ENCODE measurements at regions not wholly inside any gene's neighbourhood (a gene's known extent, or its start where the extent isn't known, plus 50 kb on each side); places are given as distances from the start of the nearest gene placed in this dataset.

GRCh38 chr11:92841719-92842118 lies 127.7 kb upstream of the MTNR1B start:
- DNase-seq (no peak), ATAC-seq (no peak)

GRCh38 chr11:92843455-92843854 lies 126.0 kb upstream of the MTNR1B start:
- ATAC-seq, result no peak
- no peak for DNase-seq

DNA sequence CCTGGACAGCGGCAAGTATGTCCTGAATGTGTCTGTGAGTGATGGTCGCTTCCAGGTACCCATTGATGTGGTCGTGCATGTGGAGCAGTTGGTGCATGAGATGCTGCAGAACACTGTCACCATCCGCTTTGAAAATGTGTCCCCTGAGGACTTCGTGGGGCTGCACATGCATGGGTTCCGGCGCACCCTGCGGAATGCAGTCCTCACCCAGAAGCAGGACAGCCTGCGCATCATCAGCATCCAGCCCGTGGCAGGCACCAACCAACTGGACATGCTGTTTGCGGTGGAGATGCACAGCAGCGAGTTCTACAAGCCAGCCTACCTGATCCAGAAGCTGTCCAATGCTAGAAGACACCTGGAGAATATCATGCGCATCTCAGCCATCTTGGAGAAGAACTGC lies 125.3 kb upstream of the MTNR1B start:
- ATAC-seq, result no peak

GRCh38 chr11:92845390-92845789 lies 124.1 kb upstream of the MTNR1B start:
- DNase-seq (no peak), ATAC-seq (no peak)

More for the DNA sequence above, 125.3 kb upstream of the MTNR1B start:
- DNase-seq, result no peak

DNA sequence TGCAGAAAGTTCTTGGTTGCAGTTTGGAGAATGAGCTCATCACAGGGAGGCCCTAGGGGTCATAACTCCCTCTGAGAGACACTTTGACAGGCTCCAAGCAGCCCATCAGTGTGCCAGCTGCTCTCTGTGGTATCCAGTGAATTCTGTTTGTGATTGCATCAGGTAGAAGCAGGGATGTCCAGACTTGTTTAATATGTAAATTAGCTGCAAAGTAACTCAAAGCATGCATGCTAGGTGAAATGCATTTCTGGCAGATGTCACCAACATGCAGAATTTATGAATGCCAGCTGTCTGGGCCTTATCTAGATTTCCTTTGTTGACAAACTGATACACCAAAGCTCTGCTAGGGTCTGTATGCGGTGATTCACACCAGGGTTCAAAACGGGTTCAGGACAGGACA lies 123.6 kb upstream of the MTNR1B start:
- ATAC-seq (no peak), DNase-seq (no peak)

DNA sequence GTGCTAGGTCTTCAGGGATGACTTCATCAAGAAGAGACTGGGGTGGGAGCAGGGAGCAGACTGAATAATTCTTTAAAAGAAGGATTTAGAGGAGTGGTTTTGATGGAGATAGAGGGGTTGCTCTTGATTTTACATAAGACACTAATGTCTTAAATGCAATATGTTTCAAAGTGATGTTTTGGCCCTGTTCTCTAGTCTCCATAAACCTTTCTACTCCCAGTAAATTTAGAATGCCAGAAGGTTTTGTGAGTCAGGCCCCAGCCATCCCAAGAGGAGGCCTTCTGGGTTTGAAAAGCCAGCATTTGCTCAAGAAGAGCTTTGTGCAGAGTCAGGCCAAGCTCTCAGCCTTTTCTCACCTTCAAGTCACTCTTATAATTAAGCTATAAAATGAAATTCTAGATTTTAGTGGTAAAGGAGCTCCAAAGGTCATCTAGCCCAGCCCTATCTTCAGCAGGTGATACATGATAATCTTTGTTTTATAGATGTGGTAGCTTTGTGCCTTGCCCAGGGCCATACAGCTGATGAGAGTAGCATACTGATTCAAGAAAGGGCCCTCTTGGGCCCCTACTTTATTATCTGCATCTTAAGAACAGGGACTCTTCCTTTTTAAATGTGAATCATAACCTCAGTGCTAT lies 122.8 kb upstream of the MTNR1B start:
- no peak for DNase-seq
- ATAC-seq, result no peak

DNA sequence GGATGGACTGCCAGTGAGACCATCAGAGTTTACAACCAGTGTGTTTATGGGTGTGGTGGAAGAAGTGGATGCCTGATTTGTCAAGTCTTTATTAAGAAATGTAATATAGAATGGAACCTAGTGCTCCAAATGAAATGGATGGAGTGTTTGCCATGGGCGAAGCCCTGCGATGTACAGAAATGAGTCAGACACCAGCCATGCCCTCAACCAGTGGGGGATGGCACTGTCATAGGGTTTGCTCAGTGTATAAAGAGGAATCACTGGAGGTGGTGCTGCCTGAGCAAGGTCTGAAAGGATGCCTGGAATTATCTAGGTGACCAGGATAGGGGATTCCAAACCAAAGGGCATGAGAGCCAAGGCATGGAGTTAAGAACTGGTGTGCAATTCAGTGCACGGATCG lies 120.9 kb upstream of the MTNR1B start:
- DNase-seq, result no peak
- no peak for ATAC-seq

GRCh38 chr11:92850296-92850826 lies 119.1 kb upstream of the MTNR1B start:
- no peak for ATAC-seq
- DNase-seq, result no peak

DNA sequence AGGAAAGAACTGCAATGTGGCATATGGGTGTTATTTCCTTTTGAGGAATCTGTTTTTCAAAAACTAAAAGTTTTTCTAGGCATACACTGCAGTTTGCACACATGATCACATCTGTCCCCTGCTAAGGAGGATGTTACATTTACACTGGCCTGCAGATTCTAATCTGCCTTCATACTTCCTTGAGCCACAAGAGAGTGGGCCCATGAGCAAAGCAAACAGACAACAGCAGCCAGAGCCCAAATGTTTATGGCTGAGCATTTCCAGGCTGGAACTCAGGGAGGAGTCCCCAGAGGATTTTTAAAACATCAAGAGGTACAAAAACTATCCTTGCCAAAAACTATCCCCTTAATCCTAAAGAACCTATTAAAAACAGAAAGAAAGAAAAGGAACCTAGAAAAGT lies 117.2 kb upstream of the MTNR1B start:
- ATAC-seq (no peak), DNase-seq (no peak)

DNA sequence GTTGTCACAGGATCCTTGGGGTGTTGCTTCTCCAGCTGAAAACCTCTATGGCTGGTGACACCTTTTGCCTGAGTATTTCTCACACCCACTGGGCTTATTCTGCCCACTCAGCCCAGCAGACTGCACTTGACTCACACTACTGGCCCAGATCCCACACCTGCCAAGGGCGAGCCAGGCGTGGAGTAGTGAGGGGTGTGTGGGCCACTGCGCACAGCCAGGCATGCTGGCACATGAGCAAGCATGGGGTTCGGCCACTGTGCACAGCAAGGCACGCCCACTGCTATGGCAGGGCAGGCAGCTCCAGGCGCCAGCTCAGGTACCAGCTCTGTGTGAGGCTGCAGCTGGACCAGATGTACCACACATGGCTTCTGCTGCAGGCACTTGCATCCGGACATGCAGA lies 116.5 kb upstream of the MTNR1B start:
- DNase-seq, result no peak
- ATAC-seq, result no peak

- ATAC-seq, result no peak
- no peak for DNase-seq
Observed at GRCh38 chr11:92854162-92854561, 115.3 kb upstream of the MTNR1B start.

GRCh38 chr11:92854952-92855351 lies 114.5 kb upstream of the MTNR1B start:
- no peak for DNase-seq
- ATAC-seq, result no peak

GRCh38 chr11:92855607-92856405 lies 113.6 kb upstream of the MTNR1B start:
- no peak for DNase-seq
- no peak for ATAC-seq

DNA sequence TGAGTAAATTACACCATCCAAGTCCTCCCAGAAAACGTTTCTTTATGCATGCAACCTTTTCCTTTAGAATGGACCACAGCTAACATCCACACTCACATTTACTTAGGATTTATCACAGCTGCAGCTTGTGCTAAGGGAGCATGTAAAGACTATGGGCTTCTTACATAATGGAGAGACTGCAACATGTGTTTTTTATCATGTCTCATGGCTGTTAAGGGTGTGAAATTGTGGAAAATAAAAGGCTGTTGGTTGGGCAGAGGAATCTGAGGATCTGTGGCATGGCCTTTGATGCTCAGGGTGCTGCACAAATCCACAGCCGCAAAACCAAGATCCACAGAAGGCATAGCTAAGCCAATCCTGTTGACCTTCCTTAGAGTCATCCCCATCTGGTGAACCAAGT lies 112.0 kb upstream of the MTNR1B start:
- ATAC-seq (no peak), DNase-seq (no peak)

- ATAC-seq (no peak), DNase-seq (no peak)
Observed at GRCh38 chr11:92859156-92859690, 110.2 kb upstream of the MTNR1B start.

- DNase-seq (no peak), ATAC-seq (no peak)
Observed at GRCh38 chr11:92861634-92862033, 107.8 kb upstream of the MTNR1B start.

DNA sequence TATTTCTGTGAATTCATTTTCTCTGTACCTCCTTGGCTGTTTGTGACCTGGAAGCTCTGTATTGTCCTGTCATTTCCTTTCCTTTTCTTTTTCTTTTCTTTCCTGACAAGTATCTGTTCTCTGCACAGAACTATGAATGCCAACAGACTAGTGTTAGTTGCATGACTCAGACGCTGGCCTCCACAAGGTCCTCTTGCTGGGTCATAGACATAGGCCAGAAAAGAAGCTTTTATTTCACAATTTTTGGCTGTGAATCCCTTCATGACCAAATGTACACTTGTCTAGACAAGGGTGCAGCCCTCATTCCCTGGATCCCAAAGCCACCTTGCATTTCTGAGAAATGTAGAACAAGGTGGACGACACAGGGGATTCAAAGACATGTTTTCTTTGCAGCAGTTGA lies 104.1 kb upstream of the MTNR1B start:
- DNase-seq (no peak), ATAC-seq (no peak)

GRCh38 chr11:92866679-92867282 lies 102.7 kb upstream of the MTNR1B start:
- DNase-seq (no peak), ATAC-seq (no peak)

DNA sequence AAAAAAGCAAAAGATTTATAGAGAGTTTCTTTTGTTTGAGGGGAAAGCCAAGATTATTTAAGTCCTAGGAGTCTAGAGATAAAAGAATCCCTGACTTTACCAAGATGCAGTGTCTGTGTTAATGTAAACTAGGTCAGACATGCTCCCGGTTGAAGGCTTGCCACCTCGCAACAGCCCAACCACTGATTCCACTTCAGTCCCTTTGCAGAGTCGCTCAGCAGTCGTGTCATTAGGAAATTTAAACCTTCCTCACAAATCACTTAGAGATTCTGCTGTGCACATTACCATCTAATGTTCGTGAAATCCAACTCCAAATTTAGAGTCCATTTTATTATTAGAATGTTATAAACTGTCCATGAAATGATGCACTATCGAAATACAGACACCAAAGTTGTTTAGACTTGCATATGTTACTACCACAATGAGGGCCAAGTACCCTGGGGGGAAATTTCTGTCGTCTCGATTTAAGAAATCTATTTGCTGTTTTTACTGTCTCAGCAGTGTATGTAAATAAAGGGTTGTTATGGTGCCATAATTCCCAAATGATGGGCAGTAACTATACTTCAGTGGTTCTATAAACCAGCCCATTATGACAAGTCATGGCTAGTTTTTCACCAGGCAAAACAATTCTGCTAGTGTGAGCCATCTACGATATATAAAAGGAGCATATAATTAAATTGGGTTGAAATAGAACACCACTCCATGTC lies 101.4 kb upstream of the MTNR1B start:
- DNase-seq (no peak), ATAC-seq (no peak)

DNA sequence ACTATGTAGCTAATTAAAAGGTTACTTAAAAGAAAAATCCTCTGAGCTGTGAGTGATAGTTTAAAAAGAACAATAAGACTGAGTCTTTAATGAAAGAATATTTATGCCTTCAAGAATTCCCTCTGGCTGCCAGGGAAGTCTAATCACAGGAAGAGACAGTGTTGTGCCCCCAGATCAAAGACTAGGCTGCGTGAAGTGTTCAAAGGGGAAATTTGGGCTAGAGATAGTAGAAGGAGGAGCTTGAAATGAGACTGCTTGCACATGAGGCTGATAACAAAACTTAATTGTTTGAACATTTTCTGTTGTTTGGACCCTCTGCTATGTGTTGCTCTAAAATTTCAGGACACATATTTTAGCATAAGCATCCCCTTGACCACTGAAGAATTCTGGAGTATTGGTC lies 99.7 kb upstream of the MTNR1B start:
- no peak for DNase-seq
- no peak for ATAC-seq

- DNase-seq (no peak), ATAC-seq (no peak)
Observed at GRCh38 chr11:92870196-92870832, 99.1 kb upstream of the MTNR1B start.

DNA sequence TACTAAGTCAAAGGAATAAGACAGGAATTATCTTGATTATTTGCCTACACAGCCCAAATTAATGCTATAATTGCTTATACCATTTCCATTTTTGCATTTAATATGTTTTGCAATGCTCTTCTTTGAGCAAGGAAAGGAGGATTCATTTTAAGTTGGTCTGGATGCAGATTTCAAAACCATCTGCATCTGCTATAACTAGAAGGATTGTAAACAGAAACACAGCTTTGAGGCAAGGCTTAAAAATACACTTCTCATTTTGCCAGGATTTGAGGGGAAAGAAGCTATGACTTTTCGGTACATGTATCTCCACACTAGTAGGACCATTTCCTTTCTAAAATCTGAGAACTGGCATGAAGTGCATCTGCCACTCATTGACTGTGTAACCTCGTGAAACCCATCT lies 95.9 kb upstream of the MTNR1B start:
- ATAC-seq, result no peak
- DNase-seq, result no peak
